Hepatic stellate cell (primary cell): ENCODE measurements at regions not wholly inside any gene's neighbourhood (a gene's known extent, or its start where the extent isn't known, plus 50 kb on each side); places are given as distances from the start of the nearest gene placed in this dataset.

Experiments used
- DNase-seq: peaks from one replicate; pipeline ENCODE4 v3.0.0; 2011; ENCODE audit warnings: low spot score

DNA sequence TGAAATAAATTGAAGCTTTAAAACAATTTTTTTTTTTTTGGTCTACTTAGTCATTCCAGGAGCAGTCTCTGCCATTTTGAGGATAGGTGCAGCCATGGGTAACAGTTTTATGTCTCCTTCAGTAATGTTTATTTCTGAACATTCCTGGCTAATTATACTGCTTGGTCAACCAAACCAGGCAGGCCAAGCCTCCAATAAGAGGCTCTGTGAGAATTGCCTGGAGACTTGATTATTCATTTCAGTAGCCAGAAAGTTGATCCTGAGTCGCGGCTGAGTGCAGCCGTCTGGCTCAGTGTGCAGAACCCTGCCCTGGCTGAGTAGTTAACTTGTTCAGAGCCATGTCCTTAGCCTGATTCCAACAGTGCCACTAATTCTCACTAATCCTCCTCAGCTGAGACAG lies 364.0 kb upstream of the FAT3 start:
- DNase-seq = no peak

DNA sequence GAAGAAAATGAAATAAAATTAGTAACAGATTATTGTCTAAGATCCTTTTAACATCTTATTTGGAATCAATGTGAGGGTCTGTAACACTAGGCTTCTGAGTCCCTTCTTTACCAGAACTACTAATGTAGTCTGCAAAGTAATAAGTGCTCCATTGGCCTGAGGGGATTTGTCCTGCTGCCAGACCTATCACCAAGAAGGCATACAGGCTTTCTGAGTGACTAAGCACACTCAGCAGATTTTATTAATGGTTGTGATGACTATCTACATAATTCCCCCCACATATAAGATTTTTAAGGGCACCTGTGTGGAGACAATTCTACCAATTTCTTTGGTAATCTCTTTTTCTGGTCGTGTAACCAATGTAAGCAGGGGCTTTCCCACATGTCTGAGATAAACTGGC lies 365.0 kb upstream of the FAT3 start:
- DNase-seq = no peak

DNA sequence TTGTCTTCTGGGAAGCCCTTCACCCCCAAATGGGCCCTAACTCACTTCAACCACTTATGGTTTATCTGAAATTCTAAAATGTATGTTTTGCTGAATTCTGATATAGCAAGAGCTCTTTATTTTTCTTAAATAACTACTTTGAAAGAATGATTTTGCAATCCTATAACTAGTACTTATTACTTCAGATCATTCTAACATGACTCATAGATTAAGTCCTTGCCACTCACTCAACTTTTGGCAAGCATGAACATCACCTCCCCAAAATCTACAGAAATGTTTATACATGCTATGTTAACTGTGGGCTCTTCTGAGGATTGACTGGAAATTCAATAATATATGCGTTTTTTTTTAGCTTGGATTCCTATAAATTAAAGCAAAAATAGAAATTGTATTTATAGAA lies 367.4 kb upstream of the FAT3 start:
- DNase-seq = no peak

DNA sequence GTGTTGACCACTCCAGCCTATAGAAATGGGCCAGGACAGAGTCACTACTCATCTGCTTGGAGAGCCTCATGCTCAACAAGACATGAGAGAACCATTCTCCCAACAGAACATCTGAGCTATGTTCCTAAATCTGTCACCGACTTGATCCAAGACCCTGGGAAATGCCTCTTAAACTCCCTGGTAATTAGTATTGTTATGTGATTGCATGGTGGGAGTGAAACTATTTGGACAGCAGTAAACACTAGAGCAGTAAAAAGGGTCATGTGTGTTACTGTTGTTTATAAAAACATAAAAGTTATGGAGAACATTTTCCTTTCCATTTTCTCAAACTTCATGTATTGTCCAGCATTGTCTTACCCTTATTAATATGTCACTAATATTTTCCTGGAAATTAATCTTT lies 369.8 kb upstream of the FAT3 start:
- DNase-seq = no peak

DNA sequence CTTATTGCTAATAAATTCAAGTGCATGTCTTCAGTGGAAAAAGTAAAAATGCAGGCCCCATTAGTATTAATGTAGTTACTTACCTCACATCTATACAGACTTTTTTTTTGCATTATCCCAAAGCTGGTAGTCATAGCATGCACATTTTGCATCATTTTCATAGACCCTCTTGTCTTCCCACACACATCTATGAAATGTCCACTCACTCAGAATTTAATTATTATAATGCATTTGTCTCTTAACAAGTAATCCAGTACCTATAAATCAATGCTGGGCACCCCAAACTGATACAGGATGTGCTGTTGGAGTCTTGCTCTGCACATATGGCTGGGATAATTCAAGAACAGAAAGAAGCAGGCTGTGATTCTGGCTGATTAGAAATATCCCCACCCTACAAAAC lies 370.4 kb upstream of the FAT3 start:
- no peak for DNase-seq

DNA sequence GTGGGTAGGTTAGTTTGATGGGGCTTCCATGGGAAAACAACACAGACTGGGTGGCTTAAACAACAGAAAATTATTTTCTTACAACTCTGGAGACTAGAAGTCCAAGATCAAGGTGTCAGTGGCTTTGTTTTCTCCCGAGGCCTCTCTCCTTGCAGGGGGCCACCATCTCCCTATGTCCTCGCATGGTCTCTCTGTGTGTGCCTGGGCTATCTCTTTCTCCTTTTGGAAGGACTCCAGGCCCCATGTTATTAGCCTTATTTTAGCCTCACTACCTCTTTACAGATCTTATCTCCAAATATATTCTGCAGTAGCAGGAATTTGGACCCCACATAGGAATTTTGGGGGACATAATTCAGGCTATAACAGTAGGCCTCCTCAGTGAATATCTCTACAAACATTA lies 372.7 kb upstream of the FAT3 start:
- DNase-seq = no peak

DNA sequence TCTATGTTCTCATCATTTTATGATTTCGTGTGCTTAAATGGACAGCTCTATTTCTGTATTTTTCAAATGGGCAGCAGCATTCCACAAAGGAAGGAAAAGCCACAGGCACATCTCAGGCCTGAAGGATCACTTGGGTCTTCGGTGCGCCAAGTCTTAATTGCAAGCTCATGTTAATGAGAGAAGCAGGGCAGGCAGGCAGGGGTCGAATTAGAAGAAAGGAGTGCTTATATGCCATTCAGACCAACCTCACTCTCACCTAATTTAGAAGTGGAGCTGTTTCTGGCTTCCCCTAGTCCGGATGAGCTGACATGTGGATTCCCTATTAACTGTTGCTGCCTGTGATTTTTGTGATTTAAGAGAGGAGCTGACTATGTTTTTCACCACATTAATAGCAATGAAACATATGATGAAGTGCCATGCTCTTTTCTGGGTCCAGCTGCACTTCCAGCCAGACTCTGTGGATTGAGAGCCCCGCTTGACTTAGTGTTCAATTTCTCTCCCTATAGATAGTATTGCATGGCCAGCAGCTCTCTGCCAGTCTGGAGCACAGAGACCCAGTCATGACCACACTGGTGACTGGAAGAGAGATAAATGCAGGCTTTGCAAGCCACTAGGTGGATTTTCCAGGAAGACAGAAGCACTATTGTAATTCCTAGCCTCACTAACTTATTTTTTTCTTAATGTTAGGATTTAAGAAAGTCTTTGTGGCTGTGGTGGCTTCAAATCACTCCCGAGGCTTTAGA lies 373.9 kb upstream of the FAT3 start:
- DNase-seq = no peak

DNA sequence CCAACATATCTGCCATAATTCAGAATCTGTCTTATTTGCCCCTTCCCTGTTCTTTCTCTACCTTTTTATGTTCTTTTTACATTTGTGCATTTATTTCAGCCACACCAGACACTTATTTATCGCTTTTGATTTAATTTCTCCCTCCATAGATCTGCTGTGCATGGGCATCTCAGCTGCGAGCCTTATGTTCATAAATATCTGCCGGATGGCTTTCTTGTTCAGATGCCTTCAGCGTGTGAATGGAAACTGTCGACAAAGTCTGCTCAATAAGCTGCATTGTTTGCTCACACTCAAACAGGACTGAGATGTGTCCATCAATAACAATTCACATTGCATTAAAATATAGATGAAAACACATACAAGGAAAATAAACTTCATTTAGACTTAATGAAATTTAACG lies 374.6 kb upstream of the FAT3 start:
- DNase-seq = no peak

DNA sequence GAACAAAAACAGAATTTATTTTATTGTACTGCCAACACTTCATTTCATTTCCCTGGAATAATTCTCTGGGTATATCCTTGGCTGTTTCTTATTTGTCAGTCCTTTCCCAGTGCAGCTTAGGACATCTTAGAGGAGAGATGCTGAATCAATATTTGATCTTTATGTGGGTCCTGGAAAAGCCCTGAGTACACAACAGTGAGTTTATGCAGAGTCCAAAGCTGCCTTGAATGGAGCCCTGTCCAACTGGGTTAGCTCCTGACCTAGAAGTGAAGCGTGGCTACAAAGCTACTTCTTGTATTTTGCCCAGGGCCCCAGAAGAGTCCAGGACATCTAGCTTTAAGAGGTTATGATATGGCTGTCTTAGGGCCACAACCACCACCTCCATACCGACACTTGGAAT lies 378.0 kb upstream of the FAT3 start:
- DNase-seq = no peak

DNA sequence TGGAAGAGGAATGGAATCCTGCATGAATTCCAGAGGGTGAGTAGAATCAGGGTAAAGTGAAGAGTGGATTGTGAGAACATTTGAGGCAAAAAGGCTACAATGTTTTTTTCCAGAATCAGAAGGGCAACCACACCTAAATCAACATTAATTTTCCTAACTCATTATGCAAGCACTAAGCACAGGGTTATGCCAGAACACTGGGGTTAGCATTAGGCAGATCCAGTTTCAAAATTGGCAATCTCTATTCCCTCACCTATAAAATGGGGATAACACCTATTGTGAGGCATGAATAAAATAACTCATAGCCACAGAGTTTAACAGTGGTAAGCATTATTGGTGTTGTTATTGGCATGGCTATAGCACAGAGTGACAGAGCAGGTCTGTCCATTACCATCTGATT lies 378.6 kb upstream of the FAT3 start:
- no peak for DNase-seq

DNA sequence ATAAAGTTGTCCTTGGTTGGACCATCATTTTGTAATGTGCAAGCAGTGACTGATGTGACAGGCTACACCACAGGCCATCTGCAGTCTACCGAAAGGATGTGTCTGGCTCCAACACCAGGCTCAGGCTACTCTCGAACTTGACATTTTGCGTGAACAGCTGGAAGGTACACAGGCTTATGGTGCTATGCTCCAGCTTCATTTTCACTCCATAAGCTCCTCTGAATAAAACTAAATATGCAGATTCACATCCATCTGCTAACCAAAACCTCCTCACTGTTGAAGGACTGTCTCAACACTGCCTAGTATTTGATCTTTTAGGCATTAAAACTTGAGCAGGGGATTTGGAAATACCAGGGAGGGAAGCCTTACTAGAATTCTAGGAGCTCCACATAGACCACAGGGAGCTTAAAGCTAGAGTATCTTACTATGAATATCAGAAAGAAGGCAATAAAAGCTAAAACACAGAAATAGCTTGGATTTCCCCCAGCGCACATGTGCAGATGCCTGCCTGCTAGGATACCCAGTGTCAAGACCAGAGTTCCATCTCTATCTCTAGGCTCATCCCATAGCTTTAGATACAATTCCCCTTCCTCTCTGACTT lies 383.9 kb upstream of the FAT3 start:
- no peak for DNase-seq

DNA sequence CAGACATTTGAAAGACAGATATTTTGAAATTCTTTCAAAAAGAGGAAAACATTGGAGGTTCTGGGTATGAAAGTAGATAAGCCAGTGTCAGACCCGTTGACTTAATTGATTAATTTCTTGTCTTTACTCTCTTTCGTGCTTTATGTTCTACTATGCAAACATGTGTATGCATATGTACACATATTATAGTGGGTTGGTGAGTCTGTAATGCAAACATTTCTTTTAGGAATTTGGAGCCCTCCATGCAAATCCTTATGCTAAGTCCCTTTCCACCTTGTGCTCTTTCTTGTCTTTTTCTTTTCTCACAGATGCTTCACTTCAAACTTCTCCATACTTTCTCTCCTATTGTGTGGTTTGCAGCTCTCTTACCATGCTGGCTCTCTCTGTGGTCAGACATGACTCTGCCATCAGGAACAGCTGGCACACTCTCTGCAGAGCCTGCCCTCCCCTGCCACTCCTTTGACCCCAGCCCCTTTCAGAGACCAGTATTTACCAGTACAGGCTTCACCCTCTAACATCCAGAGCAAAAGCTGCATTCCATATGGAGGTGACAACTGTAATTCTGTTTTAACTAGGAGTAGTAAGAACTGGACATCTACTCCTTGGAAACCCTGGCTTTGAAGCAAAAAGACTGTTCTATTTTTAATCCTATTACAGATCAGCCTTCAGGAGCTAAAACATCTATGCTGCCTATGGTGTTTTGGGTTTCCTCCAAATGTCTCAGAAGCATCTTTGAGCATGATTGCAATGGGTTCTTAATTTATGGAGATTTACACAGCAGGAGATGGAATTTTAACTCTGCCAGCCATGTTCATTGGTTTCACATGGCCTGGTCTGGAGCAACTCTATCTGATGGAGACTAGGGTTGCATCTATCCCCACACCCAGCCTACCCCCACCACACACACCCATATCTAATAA lies 386.9 kb upstream of the FAT3 start:
- DNase-seq = no peak

DNA sequence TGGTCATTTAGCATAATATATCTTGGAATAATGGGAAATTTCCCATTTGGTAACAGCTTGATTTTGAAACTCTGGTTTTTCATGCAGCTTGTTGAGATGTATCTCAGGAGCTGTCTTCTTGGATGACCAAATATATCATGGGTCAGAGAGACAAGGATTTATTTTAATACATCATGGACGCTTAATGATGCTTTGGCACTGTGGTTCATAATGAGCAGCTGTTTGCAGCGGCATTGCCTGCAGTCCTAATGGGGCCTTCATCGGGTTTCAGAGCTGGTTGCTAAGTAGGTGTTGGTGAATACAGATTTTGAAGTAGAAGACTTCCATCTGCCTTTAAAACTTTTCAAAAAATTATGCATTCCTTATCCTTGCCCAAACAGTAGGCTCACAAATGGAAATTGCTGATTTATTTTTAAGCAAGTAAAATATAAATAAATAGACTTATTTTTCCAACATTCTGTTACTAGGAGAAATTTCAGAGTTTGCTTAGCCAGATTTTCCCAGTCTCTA lies 389.5 kb upstream of the FAT3 start:
- no peak for DNase-seq

DNA sequence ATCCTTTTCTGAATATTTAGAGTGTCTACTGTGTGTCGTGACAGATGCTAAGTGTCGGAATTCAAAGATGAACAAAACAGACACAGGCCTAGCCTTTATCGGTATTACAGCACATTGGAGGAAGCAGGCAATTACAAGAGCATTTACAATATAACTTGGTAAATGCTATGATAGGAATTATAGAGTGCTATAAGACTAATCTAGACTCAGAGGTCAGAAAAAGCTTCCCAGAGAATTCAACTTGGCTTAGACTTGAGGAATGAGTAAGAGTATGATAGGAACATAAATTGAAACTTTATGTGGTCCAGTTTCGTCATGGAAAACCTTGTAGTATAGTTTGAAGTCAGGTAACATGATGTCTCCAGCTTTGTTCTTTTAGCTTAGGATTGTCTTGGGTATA lies 395.7 kb upstream of the FAT3 start:
- DNase-seq = no peak

DNA sequence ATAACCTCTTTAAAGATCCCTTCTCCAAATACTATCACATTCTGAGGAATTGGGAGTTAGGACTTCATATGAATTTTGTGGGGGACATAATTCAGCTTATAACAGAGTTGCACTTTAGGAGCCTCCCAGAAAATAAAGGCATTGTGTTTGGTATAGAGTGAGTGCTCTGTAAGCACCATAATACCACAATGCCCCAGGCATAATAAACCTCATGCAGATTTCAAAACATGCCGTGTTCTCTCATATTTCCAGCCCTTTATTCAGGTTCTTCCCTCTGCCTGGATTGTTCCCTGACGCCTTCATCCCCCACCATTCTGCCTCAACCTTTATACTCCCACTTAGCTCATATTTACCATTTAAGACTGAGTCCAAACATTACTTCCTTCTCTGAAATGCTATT lies 398.8 kb upstream of the FAT3 start:
- no peak for DNase-seq

DNA sequence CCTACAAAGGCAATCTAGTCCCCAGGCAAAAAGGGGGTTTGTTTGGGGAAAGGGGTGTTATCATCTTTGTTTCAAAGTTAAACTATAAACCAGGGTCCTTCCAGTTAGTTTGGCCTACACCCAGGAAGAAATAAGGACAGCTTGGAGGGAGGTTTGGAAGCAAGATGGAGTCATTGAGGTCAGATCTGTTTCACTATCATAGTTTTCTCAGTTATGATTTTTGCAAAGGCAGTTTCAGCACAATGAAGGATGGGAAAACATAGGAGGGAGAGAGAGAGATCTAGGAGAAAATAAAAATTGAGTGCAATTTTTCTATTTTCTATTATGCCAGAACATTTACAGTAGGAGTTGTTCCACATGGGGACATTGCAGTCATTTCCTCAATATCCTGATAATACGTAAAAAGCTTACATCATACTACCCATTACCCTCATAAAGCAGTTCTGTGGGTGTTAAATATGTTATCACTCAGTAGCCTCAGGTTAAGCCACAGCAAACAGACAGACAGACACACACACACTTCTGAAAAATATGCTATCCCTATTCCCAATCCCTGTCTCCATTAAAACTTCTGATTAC lies 401.3 kb upstream of the FAT3 start:
- no peak for DNase-seq

DNA sequence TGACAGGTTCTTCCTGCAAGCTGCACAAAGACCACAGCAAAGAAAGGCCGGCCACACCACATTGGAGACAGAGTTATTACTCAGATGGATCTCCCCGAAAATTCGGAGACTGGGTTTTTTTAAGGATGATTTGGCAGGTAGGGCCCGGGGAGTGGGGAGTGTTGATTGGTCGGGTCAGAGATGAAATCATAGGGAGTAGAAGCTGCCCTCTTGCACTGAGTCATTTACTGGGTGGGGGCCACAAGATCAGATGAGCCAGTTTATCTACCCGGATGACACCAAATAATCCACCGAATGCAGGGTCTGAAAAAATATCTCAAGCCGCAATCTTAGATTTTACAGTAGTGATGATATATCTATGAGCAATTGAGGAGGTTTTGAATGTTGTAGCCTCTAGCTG lies 401.8 kb upstream of the FAT3 start:
- no peak for DNase-seq

DNA sequence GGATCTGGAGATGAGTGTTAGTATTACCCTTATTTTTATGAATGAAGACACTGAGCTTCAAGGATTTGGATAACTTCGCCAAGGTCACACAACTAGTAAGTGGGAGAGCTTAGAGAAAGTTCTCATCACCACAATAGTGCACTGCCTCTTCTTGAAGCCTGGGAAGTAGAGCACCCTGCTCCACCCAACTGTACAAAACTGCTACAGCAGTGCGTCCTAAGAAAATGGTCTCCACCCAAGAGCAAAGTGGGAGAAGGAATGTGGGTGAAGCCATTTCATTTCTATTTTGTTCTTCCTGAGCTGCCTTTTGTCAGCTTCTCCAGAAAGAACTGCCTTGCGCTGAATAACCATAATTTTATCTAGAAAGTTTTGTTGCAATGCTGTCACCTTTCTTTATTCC lies 403.9 kb upstream of the FAT3 start:
- DNase-seq = no peak

DNA sequence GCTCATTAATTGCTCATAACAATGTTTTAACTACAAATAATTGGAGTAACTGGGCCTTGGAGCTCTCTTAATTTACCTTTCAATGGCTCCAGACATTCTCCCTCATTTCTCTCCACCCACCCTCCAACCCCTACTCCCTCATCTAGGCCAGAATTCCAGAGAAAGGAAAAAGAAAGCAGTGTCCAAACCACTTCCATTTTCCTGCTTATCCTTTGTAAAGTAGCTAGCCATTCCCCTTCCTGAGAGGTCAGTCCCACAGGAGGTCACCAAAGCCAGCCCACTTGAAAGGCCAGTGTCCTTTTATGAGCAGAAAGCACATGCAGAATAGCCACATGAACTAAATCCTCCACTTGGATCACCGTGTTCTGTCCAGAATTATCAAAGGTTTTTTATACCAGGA lies 404.8 kb upstream of the FAT3 start:
- DNase-seq = no peak

DNA sequence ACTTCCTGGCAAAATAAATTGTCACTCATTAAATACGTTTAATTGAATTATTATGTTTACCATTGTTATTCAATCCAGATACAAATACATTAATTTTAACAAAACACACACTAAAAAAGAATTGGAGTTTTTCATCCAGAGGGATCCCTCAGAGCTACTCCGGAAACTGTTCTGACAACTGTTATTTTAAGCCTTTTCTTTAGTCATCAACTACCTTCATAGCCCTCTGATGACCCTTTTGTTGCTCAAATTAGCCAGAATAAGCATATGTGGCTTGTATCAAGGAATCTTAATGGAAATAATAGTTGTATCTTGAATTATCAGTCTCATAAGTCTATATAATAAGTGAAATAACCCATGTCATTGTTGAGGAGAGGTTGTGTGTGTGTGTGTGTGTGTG lies 405.4 kb upstream of the FAT3 start:
- no peak for DNase-seq

DNA sequence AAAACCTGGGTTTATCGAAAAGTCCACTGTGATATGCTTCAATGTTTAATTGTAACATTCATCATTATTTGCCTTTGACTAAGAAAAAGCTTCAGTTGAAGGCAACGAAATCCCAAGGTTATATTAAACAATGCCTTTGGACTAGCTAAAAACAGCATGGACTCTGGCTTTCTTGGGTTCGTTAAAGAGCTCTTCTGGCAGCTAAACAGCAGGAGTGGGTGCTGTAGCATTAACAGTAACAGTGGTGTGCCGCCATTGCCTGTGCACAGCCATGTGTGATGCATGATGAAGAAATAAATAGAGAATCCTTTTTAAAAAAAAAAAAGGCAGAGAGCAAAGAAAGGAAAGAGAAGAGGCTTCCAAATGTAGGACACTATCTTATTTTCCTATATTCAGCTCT lies 406.6 kb upstream of the FAT3 start:
- no peak for DNase-seq

DNA sequence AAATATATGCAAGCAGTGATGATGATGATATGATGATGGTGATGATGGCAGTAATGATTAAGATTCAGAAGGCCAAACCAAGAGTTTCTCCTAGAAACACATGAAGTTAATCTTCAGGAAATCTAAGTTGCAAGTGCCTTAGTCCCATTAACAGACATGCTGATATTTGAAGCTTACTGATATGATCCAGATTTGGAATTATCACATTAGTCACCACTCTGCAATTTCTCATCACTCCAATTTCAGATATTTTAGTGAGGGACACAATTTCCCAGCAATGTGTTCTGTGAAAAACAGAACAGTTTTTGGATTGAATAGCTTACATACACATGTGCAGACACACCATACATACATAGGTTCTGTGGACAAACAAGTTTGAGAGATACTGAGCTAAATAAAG lies 411.4 kb upstream of the FAT3 start:
- DNase-seq = no peak

DNA sequence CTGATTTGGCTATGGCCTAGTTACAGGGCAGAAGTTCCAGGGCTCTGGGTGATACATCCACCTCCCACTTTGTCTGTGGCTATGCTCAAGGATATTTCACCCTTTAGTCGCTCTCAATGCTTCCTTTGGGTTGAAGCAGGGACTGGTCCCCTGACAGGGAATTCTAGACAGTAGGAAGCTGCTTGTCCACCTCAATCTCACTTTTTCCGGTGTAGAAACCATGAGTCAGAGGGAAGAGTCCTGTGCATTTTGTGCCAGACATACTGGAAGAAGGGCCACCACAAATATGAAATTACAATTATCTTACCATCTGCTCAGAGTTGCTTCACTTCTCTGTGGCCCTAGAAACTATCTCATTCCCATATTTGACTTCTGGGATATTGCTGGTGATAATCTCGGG lies 413.7 kb upstream of the FAT3 start:
- DNase-seq = no peak
